H7 (cell line): ENCODE measurements at regions not wholly inside any gene's neighbourhood (a gene's known extent, or its start where the extent isn't known, plus 50 kb on each side); places are given as distances from the start of the nearest gene placed in this dataset.

Source experiments
- DNase-seq: peaks from one replicate; pipeline ENCODE4 v3.0.0; 2012
- H3K27me3 ChIP-seq: 2 replicates; pipeline ENCODE4 v1.6.0; 2011; ENCODE audit warnings: mild to moderate bottlenecking, low read length; ENCODE audit not compliant: control insufficient read depth, insufficient read depth
- H3K36me3 ChIP-seq: replicated peaks from 2 replicates; pipeline ENCODE4 v1.5.1; 2011; ENCODE audit warnings: low read length; ENCODE audit not compliant: control insufficient read depth, insufficient read depth
- H3K4me3 ChIP-seq: 2 replicates; pipeline ENCODE4 v1.5.1; 2011; ENCODE audit warnings: low read depth, mild to moderate bottlenecking, control low read depth, low read length, moderate library complexity; ENCODE audit not compliant: insufficient read depth

- no peaks in the 10 kb centered on the region for H3K27me3 ChIP-seq
- H3K36me3 ChIP-seq, result no peaks in the 10 kb centered on the region
- no peak for DNase-seq
- H3K4me3 ChIP-seq, result no peak overlapping the region
Observed at GRCh38 chr15:62472616-62473299, 307.7 kb upstream of the C2CD4B start.

- no peaks in the 10 kb centered on the region for H3K27me3 ChIP-seq
- no peak for DNase-seq
- H3K4me3 ChIP-seq, result no peak overlapping the region
- H3K36me3 ChIP-seq, result no peaks in the 10 kb centered on the region
Observed at GRCh38 chr15:62474021-62474770, 309.1 kb upstream of the C2CD4B start.

GRCh38 chr15:62474771-62475124 lies 309.7 kb upstream of the C2CD4B start:
- no peak overlapping the region for H3K4me3 ChIP-seq
- DNase-seq, result peak; percentile 59
- H3K27me3 ChIP-seq, result no peaks in the 10 kb centered on the region
- no peaks in the 10 kb centered on the region for H3K36me3 ChIP-seq

- H3K4me3 ChIP-seq, result no peak overlapping the region
- H3K27me3 ChIP-seq, result no peaks in the 10 kb centered on the region
- H3K36me3 ChIP-seq, result no peaks in the 10 kb centered on the region
- DNase-seq, result no peak
Observed at GRCh38 chr15:62475591-62475990, 310.5 kb upstream of the C2CD4B start.

GRCh38 chr15:62476163-62476562 lies 311.1 kb upstream of the C2CD4B start:
- no peaks in the 10 kb centered on the region for H3K36me3 ChIP-seq
- H3K27me3 ChIP-seq, result no peaks in the 10 kb centered on the region
- H3K4me3 ChIP-seq, result no peak overlapping the region
- no peak for DNase-seq

- no peaks in the 10 kb centered on the region for H3K36me3 ChIP-seq
Observed at GRCh38 chr15:62477929-62478328, 312.8 kb upstream of the C2CD4B start.

GRCh38 chr15:62482785-62483429 lies 317.8 kb upstream of the C2CD4B start:
- Histone ChIP-seq H3K4me3 (no peak overlapping the region), H3K36me3 (no peaks in the 10 kb centered on the region)

More at GRCh38 chr15:62477929-62478328, 312.8 kb upstream of the C2CD4B start:
- no peak overlapping the region for H3K4me3 ChIP-seq
- no peak for DNase-seq
- H3K27me3 ChIP-seq, result no peaks in the 10 kb centered on the region

GRCh38 chr15:62483814-62484213 lies 318.7 kb upstream of the C2CD4B start:
- Histone ChIP-seq H3K27me3 (no peaks in the 10 kb centered on the region), H3K36me3 (no peaks in the 10 kb centered on the region), H3K4me3 (no peak overlapping the region)
- no peak for DNase-seq

More at GRCh38 chr15:62482785-62483429, 317.8 kb upstream of the C2CD4B start:
- DNase-seq, result peak; percentile 82
- no peaks in the 10 kb centered on the region for H3K27me3 ChIP-seq

GRCh38 chr15:62485170-62485720 lies 320.2 kb upstream of the C2CD4B start:
- H3K36me3 ChIP-seq, result no peaks in the 10 kb centered on the region
- no peak for DNase-seq

GRCh38 chr15:62486041-62486440 lies 321.0 kb upstream of the C2CD4B start:
- DNase-seq, result no peak
- Histone ChIP-seq H3K4me3 (no peak overlapping the region), H3K36me3 (no peaks in the 10 kb centered on the region), H3K27me3 (no peaks in the 10 kb centered on the region)

More at GRCh38 chr15:62485170-62485720, 320.2 kb upstream of the C2CD4B start:
- Histone ChIP-seq H3K4me3 (no peak overlapping the region), H3K27me3 (no peaks in the 10 kb centered on the region)

GRCh38 chr15:62488387-62488786 lies 323.3 kb upstream of the C2CD4B start:
- no peak for DNase-seq
- no peak overlapping the region for H3K4me3 ChIP-seq
- no peaks in the 10 kb centered on the region for H3K27me3 ChIP-seq
- no peaks in the 10 kb centered on the region for H3K36me3 ChIP-seq

GRCh38 chr15:62491642-62492041 lies 326.6 kb upstream of the C2CD4B start:
- Histone ChIP-seq H3K27me3 (no peaks in the 10 kb centered on the region), H3K36me3 (no peaks in the 10 kb centered on the region), H3K4me3 (no peak overlapping the region)
- no peak for DNase-seq

GRCh38 chr15:62492900-62493299 lies 327.8 kb upstream of the C2CD4B start:
- no peaks in the 10 kb centered on the region for H3K36me3 ChIP-seq
- H3K27me3 ChIP-seq, result no peaks in the 10 kb centered on the region

GRCh38 chr15:62494197-62494596 lies 329.1 kb upstream of the C2CD4B start:
- DNase-seq, result no peak
- no peaks in the 10 kb centered on the region for H3K27me3 ChIP-seq

More at GRCh38 chr15:62492900-62493299, 327.8 kb upstream of the C2CD4B start:
- no peak for DNase-seq
- no peak overlapping the region for H3K4me3 ChIP-seq

More at GRCh38 chr15:62494197-62494596, 329.1 kb upstream of the C2CD4B start:
- H3K4me3 ChIP-seq, result no peak overlapping the region
- no peaks in the 10 kb centered on the region for H3K36me3 ChIP-seq
